ENCODE measurements at regions not wholly inside any gene's neighbourhood (a gene's known extent, or its start where the extent isn't known, plus 50 kb on each side); places are given as distances from the start of the nearest gene placed in this dataset.

DNA sequence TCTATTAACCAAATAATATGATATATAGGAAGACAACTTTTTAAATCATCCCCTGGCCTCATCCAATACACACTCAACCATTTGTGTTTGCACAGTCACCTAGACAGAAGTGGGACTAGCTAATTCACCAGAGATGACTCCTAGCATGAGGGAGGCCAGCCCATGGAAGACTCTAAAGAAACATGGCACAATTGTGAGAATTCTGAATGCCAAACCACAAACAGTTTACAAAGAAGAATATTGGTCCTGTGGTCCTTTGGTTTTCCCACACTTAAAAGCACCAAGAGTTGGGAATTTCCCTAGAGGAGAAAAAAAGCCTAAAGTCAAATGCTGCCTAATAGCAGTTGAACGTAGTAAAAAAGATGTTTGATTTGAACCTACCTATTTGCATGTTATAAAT lies 609.9 kb downstream of the ACTL7B start:
- Histone ChIP-seq H3K27ac (no peak overlapping the region), H3K9me3 (ENCODE audit: low read depth) (no peaks in the 10 kb centered on the region), H3K36me3 (no peaks in the 10 kb centered on the region), H3K27me3 (no peaks in the 10 kb centered on the region), H3K4me1 (ENCODE audit: low read depth) (no peaks in the 10 kb centered on the region), H3K4me3 (no peak overlapping the region)
- TF ChIP-seq CTCF (IDR thresholded peaks at IDR 0.05; ENCODE audit: low read depth, low read length), result no peak
- DNase-seq (ENCODE audit: low read depth in 1 of 2, low spot score in 1 of 2), result no peak

- Histone ChIP-seq H3K27ac (no peak overlapping the region), H3K4me1 (ENCODE audit: low read depth) (no peaks in the 10 kb centered on the region), H3K9me3 (ENCODE audit: low read depth) (no peaks in the 10 kb centered on the region), H3K27me3 (no peaks in the 10 kb centered on the region), H3K4me3 (no peak overlapping the region), H3K36me3 (no peaks in the 10 kb centered on the region)
- no peak for TF ChIP-seq CTCF (IDR thresholded peaks at IDR 0.05; ENCODE audit: low read depth, low read length)
- no peak for DNase-seq (ENCODE audit: low read depth in 1 of 2, low spot score in 1 of 2)
Observed at GRCh38 chr9:108245331-108245730, 610.5 kb downstream of the ACTL7B start.

DNA sequence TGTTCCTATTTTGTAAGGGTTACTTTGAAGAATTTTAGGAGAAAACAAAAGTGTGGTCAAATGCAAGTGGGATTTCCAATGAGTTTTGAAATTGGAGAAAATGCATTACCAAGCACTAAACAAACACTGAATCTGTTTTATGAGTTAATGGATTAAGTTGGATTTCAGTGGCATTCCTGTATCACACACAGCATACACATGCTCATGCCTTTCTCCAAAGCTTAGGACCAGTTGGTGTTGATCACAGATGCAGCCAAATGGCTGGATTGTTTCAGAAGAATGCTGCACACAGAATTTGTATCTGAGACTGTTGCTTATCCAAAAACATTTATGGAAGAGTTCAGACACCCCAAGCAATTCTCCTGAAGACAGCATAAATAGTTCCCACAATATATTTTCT lies 611.1 kb downstream of the ACTL7B start:
- no peak for DNase-seq (ENCODE audit: low read depth in 1 of 2, low spot score in 1 of 2)
- Histone ChIP-seq H3K9me3 (ENCODE audit: low read depth) (no peaks in the 10 kb centered on the region), H3K27ac (no peak overlapping the region), H3K36me3 (no peaks in the 10 kb centered on the region), H3K4me3 (no peak overlapping the region), H3K4me1 (ENCODE audit: low read depth) (no peaks in the 10 kb centered on the region), H3K27me3 (no peaks in the 10 kb centered on the region)
- no peak for TF ChIP-seq CTCF (IDR thresholded peaks at IDR 0.05; ENCODE audit: low read depth, low read length)

DNA sequence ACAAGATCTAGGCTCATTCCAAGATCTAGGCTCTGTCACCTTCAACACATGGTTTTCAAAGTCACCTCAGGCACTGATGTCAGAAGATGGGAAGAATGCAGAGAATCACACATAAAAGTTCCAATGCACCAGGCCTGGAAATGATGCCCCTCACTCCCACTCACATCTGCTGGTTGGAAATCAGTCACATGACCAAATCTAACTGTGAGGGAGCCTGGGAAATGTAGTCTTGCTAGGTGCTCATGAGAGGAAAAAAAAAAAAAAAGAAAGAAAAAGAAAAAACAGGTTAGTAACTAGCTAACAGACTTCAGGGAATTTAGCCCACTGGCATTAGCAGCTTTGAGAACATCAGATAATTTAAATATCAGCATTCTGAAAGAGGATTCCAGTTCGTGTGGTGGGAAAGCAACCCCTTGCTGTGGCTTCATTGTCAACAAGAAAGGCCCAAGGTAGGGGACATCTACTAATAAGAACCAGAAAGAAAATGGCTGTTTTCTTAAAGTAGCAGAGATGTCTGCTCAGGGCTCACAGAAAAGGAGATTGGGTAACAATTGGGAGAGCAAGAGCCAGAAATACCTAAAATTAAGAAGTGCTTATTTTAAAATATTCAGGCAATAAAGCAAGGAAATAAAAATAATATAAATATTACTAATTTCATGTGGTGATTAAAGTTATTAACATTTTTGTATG lies 614.3 kb downstream of the ACTL7B start:
- H3K4me1 ChIP-seq (ENCODE audit: low read depth), result no peaks in the 10 kb centered on the region
- no peak overlapping the region for H3K27ac ChIP-seq
- no peaks in the 10 kb centered on the region for H3K27me3 ChIP-seq
- no peaks in the 10 kb centered on the region for H3K36me3 ChIP-seq
- TF ChIP-seq CTCF (IDR thresholded peaks at IDR 0.05; ENCODE audit: low read depth, low read length), result no peak
- no peak for DNase-seq (ENCODE audit: low read depth in 1 of 2, low spot score in 1 of 2)
- H3K9me3 ChIP-seq (ENCODE audit: low read depth), result no peaks in the 10 kb centered on the region
- no peak overlapping the region for H3K4me3 ChIP-seq

GRCh38 chr9:108239696-108240321 lies 616.0 kb downstream of the ACTL7B start:
- H3K27me3 ChIP-seq, result no peaks in the 10 kb centered on the region
- no peak for TF ChIP-seq CTCF (IDR thresholded peaks at IDR 0.05; ENCODE audit: low read depth, low read length)
- DNase-seq (ENCODE audit: low read depth in 1 of 2, low spot score in 1 of 2), result no peak
- H3K9me3 ChIP-seq (ENCODE audit: low read depth), result no peaks in the 10 kb centered on the region
- no peak overlapping the region for H3K4me3 ChIP-seq
- H3K4me1 ChIP-seq (ENCODE audit: low read depth), result no peaks in the 10 kb centered on the region
- no peak overlapping the region for H3K27ac ChIP-seq
- no peaks in the 10 kb centered on the region for H3K36me3 ChIP-seq
